Neural cell (in vitro differentiated cells): ENCODE measurements at regions not wholly inside any gene's neighbourhood (a gene's known extent, or its start where the extent isn't known, plus 50 kb on each side); places are given as distances from the start of the nearest gene placed in this dataset.

Experiments used
- H2AFZ ChIP-seq: fragments of 200-600, 300-800 bp; sonication (generic), shearing (Covaris generic); 2 replicates; pipeline ENCODE4 v1.6.0; 2014; ENCODE audit warnings: low read depth, mild to moderate bottlenecking, antibody characterized with exemption, low read length, moderate library complexity
- H3F3A ChIP-seq: fragments of 200-600 bp; shearing (Covaris generic); 2 replicates; pipeline ENCODE4 v1.6.1; 2016; ENCODE audit warnings: mild to moderate bottlenecking, moderate library complexity, mixed read lengths, antibody characterized with exemption, low read length; ENCODE audit not compliant: insufficient read depth, poor library complexity, severe bottlenecking
- H3K27ac ChIP-seq: fragments of 200-600, 300-800 bp; sonication (generic), shearing (Covaris generic); 2 replicates; pipeline ENCODE4 v1.5.1; 2014; ENCODE audit warnings: mild to moderate bottlenecking, low read length, moderate library complexity
- H3K27me3 ChIP-seq: fragments of 300-800, 200-600 bp; sonication (generic), shearing (Covaris generic); 2 replicates; pipeline ENCODE4 v1.6.0; 2014; ENCODE audit warnings: mild to moderate bottlenecking, low read depth, low read length, moderate library complexity; ENCODE audit not compliant: insufficient read depth
- H3K36me3 ChIP-seq: fragments of 300-800, 200-600 bp; sonication (generic), shearing (Covaris generic); 2 replicates; pipeline ENCODE4 v1.5.1; 2014; ENCODE audit warnings: mild to moderate bottlenecking, antibody characterized with exemption, low read length, moderate library complexity; ENCODE audit not compliant: insufficient read depth
- H3K4me2 ChIP-seq: fragments of 300-800, 200-600 bp; sonication (generic), shearing (Covaris generic); 2 replicates; pipeline ENCODE4 v1.6.0; 2014; ENCODE audit warnings: mild to moderate bottlenecking, low read length
- H3K4me3 ChIP-seq: fragments of 300-800, 200-600 bp; sonication (generic), shearing (Covaris generic); 2 replicates; pipeline ENCODE4 v1.5.1; 2014; ENCODE audit warnings: mild to moderate bottlenecking, low read length, moderate library complexity
- H3K79me2 ChIP-seq: fragments of 200-600 bp; shearing (Covaris generic); replicated peaks from 2 replicates; pipeline ENCODE4 v1.6.0; 2014; ENCODE audit warnings: mild to moderate bottlenecking, low read length, moderate library complexity; ENCODE audit not compliant: insufficient read depth
- H3K9ac ChIP-seq: fragments of 300-800, 200-600 bp; sonication (generic), shearing (Covaris generic); 2 replicates; pipeline ENCODE4 v1.6.1; 2016; ENCODE audit warnings: mild to moderate bottlenecking, low read length, mixed read lengths
- H3K9me2 ChIP-seq: fragments of 200-600 bp; shearing (Covaris generic); 2 replicates; pipeline ENCODE4 v1.6.1; 2016; ENCODE audit warnings: mild to moderate bottlenecking, low read length, mixed read lengths; ENCODE audit not compliant: insufficient read depth
- H3K9me3 ChIP-seq: fragments of 200-600, 300-800 bp; sonication (generic), shearing (Covaris generic); 2 replicates; pipeline ENCODE4 v1.6.1; 2016; ENCODE audit warnings: mild to moderate bottlenecking, mixed run types, low read length, moderate library complexity, mixed read lengths
- H4K20me1 ChIP-seq: fragments of 200-600 bp; shearing (Covaris generic); 2 replicates; pipeline ENCODE4 v1.6.1; 2016; ENCODE audit warnings: mild to moderate bottlenecking, mixed run types; ENCODE audit not compliant: insufficient read depth
- EP300 ChIP-seq: fragments of 450-650 bp; conservative IDR thresholded peaks from 2 replicates; pipeline ENCODE4 v1.6.1; 2014; ENCODE audit warnings: antibody characterized with exemption, mild to moderate bottlenecking, moderate library complexity; ENCODE audit not compliant: poor library complexity, severe bottlenecking
- EZH2 ChIP-seq: fragments of 200-600, 300-800 bp; shearing (Covaris generic), sonication (generic); IDR thresholded peaks from 2 replicates; pipeline ENCODE4 v1.6.1; 2014; ENCODE audit warnings: antibody characterized with exemption, low read length, borderline replicate concordance, mild to moderate bottlenecking; ENCODE audit not compliant: insufficient read depth, poor library complexity, severe bottlenecking
- MXI1 ChIP-seq: fragments of 450-650 bp; conservative IDR thresholded peaks from 2 replicates; pipeline ENCODE4 v1.6.1; 2014; ENCODE audit warnings: antibody characterized with exemption, mild to moderate bottlenecking; ENCODE audit not compliant: poor library complexity, severe bottlenecking
- POLR2AphosphoS5 ChIP-seq: IDR thresholded peaks from 2 replicates; pipeline ENCODE4 v1.6.1; 2012
- RAD21 ChIP-seq: fragments of 450-650 bp; conservative IDR thresholded peaks from 2 replicates; pipeline ENCODE4 v1.6.1; 2014; ENCODE audit warnings: antibody characterized with exemption, mild to moderate bottlenecking, moderate library complexity
- REST ChIP-seq: IDR thresholded peaks from 2 replicates; pipeline ENCODE4 v1.6.1; 2012; ENCODE audit warnings: borderline replicate concordance
- SMC3 ChIP-seq: fragments of 450-650 bp; conservative IDR thresholded peaks from 2 replicates; pipeline ENCODE4 v1.6.1; 2014; ENCODE audit warnings: antibody characterized with exemption, mild to moderate bottlenecking, moderate library complexity; ENCODE audit not compliant: poor library complexity
- TAF1 ChIP-seq: IDR thresholded peaks from 2 replicates; pipeline ENCODE4 v1.6.1; 2012; ENCODE audit warnings: low read depth
- TF ChIP-seq, protein P1 (sequence below): fragments of 450-650 bp; IDR thresholded peaks from 2 replicates; pipeline ENCODE4 v1.5.1; 2014; ENCODE audit warnings: antibody characterized with exemption, mild to moderate bottlenecking, moderate library complexity; ENCODE audit not compliant: poor library complexity, severe bottlenecking

DNA sequence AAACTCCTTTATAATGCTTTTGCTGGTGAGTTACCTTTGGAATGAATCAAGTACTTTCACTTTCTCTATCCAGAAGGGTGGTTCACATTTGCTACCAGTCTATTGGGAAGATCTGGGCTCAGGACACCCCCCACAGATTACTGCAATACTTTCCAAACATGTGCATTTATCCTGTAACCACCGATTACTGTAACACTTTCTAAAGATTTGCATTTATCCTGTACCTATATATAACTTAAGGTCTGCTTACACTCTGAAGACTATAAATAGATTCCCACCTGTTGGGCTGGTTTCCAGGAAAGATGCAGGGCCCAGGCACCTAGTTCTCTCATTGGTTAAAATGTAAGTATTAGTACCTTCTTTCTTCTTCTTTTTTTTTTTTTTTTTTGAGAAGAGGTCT is 113.0 kb upstream of the NEDD4L start:
- TF ChIP-seq MXI1 = no peak
- TF ChIP-seq RAD21 = no peak
- TF ChIP-seq TAF1 = no peak
- no peak for TF ChIP-seq REST
- TF ChIP-seq, protein P1, sequence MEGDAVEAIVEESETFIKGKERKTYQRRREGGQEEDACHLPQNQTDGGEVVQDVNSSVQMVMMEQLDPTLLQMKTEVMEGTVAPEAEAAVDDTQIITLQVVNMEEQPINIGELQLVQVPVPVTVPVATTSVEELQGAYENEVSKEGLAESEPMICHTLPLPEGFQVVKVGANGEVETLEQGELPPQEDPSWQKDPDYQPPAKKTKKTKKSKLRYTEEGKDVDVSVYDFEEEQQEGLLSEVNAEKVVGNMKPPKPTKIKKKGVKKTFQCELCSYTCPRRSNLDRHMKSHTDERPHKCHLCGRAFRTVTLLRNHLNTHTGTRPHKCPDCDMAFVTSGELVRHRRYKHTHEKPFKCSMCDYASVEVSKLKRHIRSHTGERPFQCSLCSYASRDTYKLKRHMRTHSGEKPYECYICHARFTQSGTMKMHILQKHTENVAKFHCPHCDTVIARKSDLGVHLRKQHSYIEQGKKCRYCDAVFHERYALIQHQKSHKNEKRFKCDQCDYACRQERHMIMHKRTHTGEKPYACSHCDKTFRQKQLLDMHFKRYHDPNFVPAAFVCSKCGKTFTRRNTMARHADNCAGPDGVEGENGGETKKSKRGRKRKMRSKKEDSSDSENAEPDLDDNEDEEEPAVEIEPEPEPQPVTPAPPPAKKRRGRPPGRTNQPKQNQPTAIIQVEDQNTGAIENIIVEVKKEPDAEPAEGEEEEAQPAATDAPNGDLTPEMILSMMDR = no peak
- TF ChIP-seq EZH2 = no peak
- no peak for TF ChIP-seq POLR2AphosphoS5
- TF ChIP-seq EP300 = no peak
- TF ChIP-seq SMC3 = no peak

GRCh38 chr18:57930476-57930875 is 113.5 kb upstream of the NEDD4L start:
- Histone ChIP-seq H3K9me3 (no peaks in the 10 kb centered on the region), H3F3A (no peaks in the 10 kb centered on the region), H2AFZ (no peak overlapping the region), H3K9ac (no peak overlapping the region), H3K27me3 (no peaks in the 10 kb centered on the region), H3K9me2 (no peaks in the 10 kb centered on the region), H3K27ac (no peak overlapping the region), H3K36me3 (no peaks in the 10 kb centered on the region), H3K4me3 (no peak overlapping the region), H3K79me2 (no peaks in the 10 kb centered on the region), H3K4me2 (no peak overlapping the region), H4K20me1 (no peaks in the 10 kb centered on the region)
- TF ChIP-seq, protein P1 = no peak
- TF ChIP-seq TAF1 (no peak), RAD21 (no peak), SMC3 (no peak), EP300 (no peak), POLR2AphosphoS5 (no peak), REST (no peak), EZH2 (no peak), MXI1 (no peak)

More for the DNA sequence above, 113.0 kb upstream of the NEDD4L start:
- Histone ChIP-seq H4K20me1 (no peaks in the 10 kb centered on the region), H3K4me2 (no peak overlapping the region), H3K9me3 (no peaks in the 10 kb centered on the region), H3K4me3 (no peak overlapping the region), H3K79me2 (no peaks in the 10 kb centered on the region), H3K27me3 (no peaks in the 10 kb centered on the region), H3K36me3 (no peaks in the 10 kb centered on the region), H3K27ac (no peak overlapping the region), H2AFZ (no peak overlapping the region), H3K9ac (no peak overlapping the region), H3F3A (no peaks in the 10 kb centered on the region), H3K9me2 (no peaks in the 10 kb centered on the region)
